GM12878 (cell line): ENCODE measurements at regions not wholly inside any gene's neighbourhood (a gene's known extent, or its start where the extent isn't known, plus 50 kb on each side); places are given as distances from the start of the nearest gene placed in this dataset.

ENCODE experiments used
- ATAC-seq: fragments of 200-7000 bp; cut with Tn5 transposase; 3 replicates; pipeline ENCODE4 v1.9.1; 2020; ENCODE audit warnings: mild to moderate bottlenecking, moderate library complexity
- BruUV-seq: library from RNA; stranded (reverse); fragments of 400-500 nt; replicated peaks from 2 replicates; lab custom pipeline; 2021; lab: Mats Ljungman, UMichigan
- CTCF ChIA-PET: fragments of 300-600 bp; sonication (Branson Sonifier 250); formaldehyde crosslinking; extraction: SDS; loops from one replicate; lab custom pipeline; 2021; ENCODE audit warnings: inconsistent platforms; lab: Yijun Ruan, JAX
- POLR2A ChIA-PET: fragments of 350-600 bp; formaldehyde crosslinking; extraction: SDS; loops from one replicate; lab custom pipeline; 2021; ENCODE audit warnings: inconsistent platforms; lab: Charles Lee
- RAD21 ChIA-PET: fragments of 300-600 bp; sonication (Branson Sonifier 250); formaldehyde crosslinking; loops from one replicate; lab custom pipeline; 2023; ENCODE audit warnings: antibody characterized with exemption; ENCODE audit not compliant: unreplicated experiment; lab: Charles Lee
- SMC1A ChIA-PET: fragments of 300-600 bp; sonication (Branson Sonifier 250); formaldehyde crosslinking; loops from one replicate; lab custom pipeline; 2023; ENCODE audit not compliant: unreplicated experiment, uncharacterized antibody; lab: Charles Lee
- DNase-seq: peaks from one replicate; pipeline ENCODE4 v3.0.0-alpha.2; 2011; ENCODE audit warnings: low read depth, low spot score
- FAIRE-seq: peaks from 3 replicates; lab custom pipeline; 2011; peaks lifted over from hg19 to GRCh38; lab: Jason Lieb, UNC
- H2AFZ ChIP-seq: 2 replicates; pipeline ENCODE4 v1.6.0; 2011; ENCODE audit warnings: low read depth, low read length, control low read depth; ENCODE audit not compliant: control insufficient read depth
- H3K27ac ChIP-seq: 2 replicates; pipeline ENCODE4 v1.5.1; 2011; ENCODE audit warnings: control low read depth; ENCODE audit not compliant: control insufficient read depth, insufficient read depth
- H3K27me3 ChIP-seq, 2 experiments: replicated peaks in 1 of 2; 2 replicates each; pipeline versions ENCODE4 v1.6.0 to v1.6.1; 2011; ENCODE audit warnings: low read length in 1 of 2; ENCODE audit not compliant: control insufficient read depth in 2 of 2, insufficient read depth in 2 of 2
- H3K36me3 ChIP-seq, 2 experiments: 2 replicates each; pipeline ENCODE4 v1.5.1; 2011; ENCODE audit warnings: low read length in 1 of 2; ENCODE audit not compliant: control insufficient read depth in 2 of 2, insufficient read depth in 2 of 2
- H3K4me1 ChIP-seq: 2 replicates; pipeline ENCODE4 v1.6.1; 2011; ENCODE audit warnings: mild to moderate bottlenecking, low read length, moderate library complexity, mixed read lengths; ENCODE audit not compliant: control insufficient read depth, insufficient read depth
- H3K4me2 ChIP-seq: 2 replicates; pipeline ENCODE4 v1.6.0; 2011; ENCODE audit warnings: control low read depth; ENCODE audit not compliant: control insufficient read depth, insufficient read depth
- H3K4me3 ChIP-seq: fragments of 200-600 bp; sonication (generic); 2 replicates; pipeline ENCODE4 v1.5.1; 2016
- H3K79me2 ChIP-seq: 2 replicates; pipeline ENCODE4 v1.6.0; 2011; ENCODE audit warnings: low read length; ENCODE audit not compliant: control insufficient read depth, insufficient read depth
- H3K9ac ChIP-seq: 2 replicates; pipeline ENCODE4 v1.8.0; 2011; ENCODE audit warnings: low read length, control low read depth, mixed read lengths; ENCODE audit not compliant: control insufficient read depth, insufficient read depth
- H3K9me3 ChIP-seq: replicated peaks from 3 replicates; pipeline ENCODE4 v1.5.1; 2011; ENCODE audit warnings: mild to moderate bottlenecking, low read length; ENCODE audit not compliant: control insufficient read depth, insufficient read depth
- H4K20me1 ChIP-seq: 2 replicates; pipeline ENCODE4 v1.6.0; 2011; ENCODE audit not compliant: control insufficient read depth, insufficient read depth
- BRCA1 ChIP-seq: IDR thresholded peaks from 2 replicates; pipeline ENCODE4 v1.6.1; 2011; ENCODE audit warnings: low read depth, low read length, improper control_type of control experiment
- CBX3 ChIP-seq: fragments of 200-600 bp; sonication (generic); IDR thresholded peaks from 2 replicates; pipeline ENCODE4 v1.6.1; 2016; ENCODE audit warnings: low read depth, borderline replicate concordance
- CEBPB ChIP-seq, 2 experiments: fragments of 150-350 bp in 1 of 2; IDR thresholded peaks; 2 replicates each; pipeline ENCODE4 v1.6.1; 2012 to 2014; ENCODE audit warnings: low read depth in 2 of 2, low read length in 2 of 2, borderline replicate concordance in 1 of 2, inconsistent platforms in 1 of 2
- CREM ChIP-seq: IDR thresholded peaks from 2 replicates; pipeline ENCODE4 v1.6.1; 2014; ENCODE audit warnings: antibody characterized with exemption, low read depth
- E2F4 ChIP-seq: IDR thresholded peaks from 2 replicates; pipeline ENCODE4 v1.6.1; 2012; ENCODE audit warnings: low read depth, low read length, improper control_type of control experiment
- ELK1 ChIP-seq: IDR thresholded peaks from 2 replicates; pipeline ENCODE4 v1.6.1; 2012; ENCODE audit warnings: low read depth, low read length, improper control_type of control experiment
- FOXM1 ChIP-seq: IDR thresholded peaks from 2 replicates; pipeline ENCODE4 v1.6.1; 2012; ENCODE audit warnings: low read depth, mild to moderate bottlenecking, inconsistent platforms, low read length, moderate library complexity
- IRF5 ChIP-seq: fragments of 450-650 bp; IDR thresholded peaks from 2 replicates; pipeline ENCODE4 v1.6.1; 2017; ENCODE audit warnings: borderline replicate concordance
- REST ChIP-seq: IDR thresholded peaks from 2 replicates; pipeline ENCODE4 v1.6.1; 2012; ENCODE audit warnings: mild to moderate bottlenecking, low read depth, low read length
- ZBTB40 ChIP-seq: fragments of 450-650 bp; IDR thresholded peaks from 2 replicates; pipeline ENCODE4 v1.6.1; 2016; ENCODE audit warnings: mild to moderate bottlenecking, moderate library complexity, borderline replicate concordance
- ZNF274 ChIP-seq: IDR thresholded peaks from one replicate; pipeline ENCODE4 v1.8.0; 2011; ENCODE audit not compliant: insufficient read length, insufficient read depth
- WGBS: methylation state at CpG from one replicate; pipeline ENCODE4 v1.1.6; 2016; ENCODE audit warnings: low lambda C conversion rate; ENCODE audit not compliant: insufficient replicate concordance, insufficient coverage; ENCODE audit errors: missing lambda C conversion rate; 5-methylcytosine and 5-hydroxymethylcytosine counted together
- in situ Hi-C: fragments of 300-500 bp; cut with MboI; formaldehyde crosslinking; loops from 9 replicates; pipeline ENCODE4 v1.14.3; 2018; ENCODE audit warnings: mixed read lengths
- intact Hi-C: fragments of 100-400 bp; cut with micrococcal nuclease; formaldehyde crosslinking; loops from one replicate; pipeline ENCODE4 v1.14.2; 2022; ENCODE audit not compliant: unreplicated experiment

- TF ChIP-seq ZBTB40, result no peak
- TF ChIP-seq CEBPB (IDR thresholded peaks at IDR 0.05; ENCODE audit: borderline replicate concordance in 1 of 2, low read depth in 2 of 2, low read length in 2 of 2), result no peak
- no peak for TF ChIP-seq REST
These were observed 443.7 kb upstream of the ONECUT1 start (continued) for GRCh38 chr15:53233801-53234200.

GRCh38 chr15:53230473-53230872 lies 440.3 kb upstream of the ONECUT1 start:
- Histone ChIP-seq H3K4me3 (no peak overlapping the region), H3K4me2 (no peak overlapping the region), H3K79me2 (no peaks in the 10 kb centered on the region), H3K4me1 (no peaks in the 10 kb centered on the region), H3K27me3 (no peaks in the 10 kb centered on the region), H3K9ac (no peak overlapping the region), H3K9me3 (no peaks in the 10 kb centered on the region), H2AFZ (no peak overlapping the region), H3K27ac (no peak overlapping the region), H4K20me1 (no peaks in the 10 kb centered on the region), H3K36me3 (no peaks in the 10 kb centered on the region)
- BruUV-seq, result no TSS peak
- in situ Hi-C loops (no loop called here), intact Hi-C loops (no loop called here)
- POLR2A ChIA-PET, result no interaction called here
- SMC1A ChIA-PET, result interaction anchor here (0.6 kb wide), 1 partner anchor 442 kb away, joined by 3 read pairs; no protein-coding TSS in a partner anchor
- FAIRE-seq (no peak), DNase-seq (no peak), ATAC-seq (no peak)
- CTCF ChIA-PET, result no interaction called here
- RAD21 ChIA-PET, result no interaction called here
- WGBS, result 9% methylated on average over 1 of the region's 1 CpG
- TF ChIP-seq E2F4, result no peak
- TF ChIP-seq IRF5, result no peak
- TF ChIP-seq ELK1, result no peak
- no peak for TF ChIP-seq CREM
- no peak for TF ChIP-seq CBX3
- no peak for TF ChIP-seq FOXM1
- no peak for TF ChIP-seq BRCA1
- no peak for TF ChIP-seq ZNF274
